ENCODE measurements at regions not wholly inside any gene's neighbourhood (a gene's known extent, or its start where the extent isn't known, plus 50 kb on each side); places are given as distances from the start of the nearest gene placed in this dataset.

GRCh38 chr17:15112846-15113617 lies 152.1 kb downstream of the PMP22 start:
- DNase-seq (ENCODE audit: low read depth in 2 of 2) = no peak

- DNase-seq (ENCODE audit: low read depth in 2 of 2) = no peak
Measured at GRCh38 chr17:15109608-15110007, 155.5 kb downstream of the PMP22 start.

GRCh38 chr17:15108992-15109391 lies 156.1 kb downstream of the PMP22 start:
- no peak for DNase-seq (ENCODE audit: low read depth in 2 of 2)

GRCh38 chr17:15106540-15106939 lies 158.6 kb downstream of the PMP22 start:
- no peak for DNase-seq (ENCODE audit: low read depth in 2 of 2)

GRCh38 chr17:15103785-15104184 lies 161.3 kb downstream of the PMP22 start:
- DNase-seq (ENCODE audit: low read depth in 2 of 2) = no peak

GRCh38 chr17:15101175-15101574 lies 164.0 kb downstream of the PMP22 start:
- DNase-seq (ENCODE audit: low read depth in 2 of 2) = no peak

- no peak for DNase-seq (ENCODE audit: low read depth in 2 of 2)
Measured at GRCh38 chr17:15096511-15096910, 168.6 kb downstream of the PMP22 start.

- no peak for DNase-seq (ENCODE audit: low read depth in 2 of 2)
Measured at GRCh38 chr17:15095935-15096334, 169.2 kb downstream of the PMP22 start.

GRCh38 chr17:15092762-15093161 lies 172.4 kb downstream of the PMP22 start:
- DNase-seq (ENCODE audit: low read depth in 2 of 2) = no peak

- DNase-seq (ENCODE audit: low read depth in 2 of 2) = no peak
Measured at GRCh38 chr17:15092261-15092660, 172.9 kb downstream of the PMP22 start.

- no peak for DNase-seq (ENCODE audit: low read depth in 2 of 2)
Measured at GRCh38 chr17:15091825-15092224, 173.3 kb downstream of the PMP22 start.

- DNase-seq (ENCODE audit: low read depth in 2 of 2) = no peak
Measured at GRCh38 chr17:15090533-15090932, 174.6 kb downstream of the PMP22 start.

GRCh38 chr17:15087946-15088345 lies 177.2 kb downstream of the PMP22 start:
- no peak for DNase-seq (ENCODE audit: low read depth in 2 of 2)

- no peak for DNase-seq (ENCODE audit: low read depth in 2 of 2)
Measured at GRCh38 chr17:15086776-15087295, 178.3 kb downstream of the PMP22 start.

GRCh38 chr17:15085890-15086677 lies 179.0 kb downstream of the PMP22 start:
- DNase-seq (ENCODE audit: low read depth in 2 of 2) = no peak

- DNase-seq (ENCODE audit: low read depth in 2 of 2) = no peak
Measured at GRCh38 chr17:15083225-15083624, 181.9 kb downstream of the PMP22 start.

- no peak for DNase-seq (ENCODE audit: low read depth in 2 of 2)
Measured at GRCh38 chr17:15081008-15081407, 184.1 kb downstream of the PMP22 start.

GRCh38 chr17:15078570-15078969 lies 186.6 kb downstream of the PMP22 start:
- DNase-seq (ENCODE audit: low read depth in 2 of 2) = no peak

GRCh38 chr17:15076991-15077663 lies 188.0 kb downstream of the PMP22 start:
- DNase-seq (ENCODE audit: low read depth in 2 of 2) = no peak

GRCh38 chr17:15051933-15052332 lies 213.2 kb downstream of the PMP22 start:
- no peak for DNase-seq (ENCODE audit: low read depth in 2 of 2)

- no peak for DNase-seq (ENCODE audit: low read depth in 2 of 2)
Measured at GRCh38 chr17:15049795-15050160, 215.3 kb downstream of the PMP22 start.
